Astrocyte (in vitro differentiated cells and primary cell): ENCODE measurements at regions not wholly inside any gene's neighbourhood (a gene's known extent, or its start where the extent isn't known, plus 50 kb on each side); places are given as distances from the start of the nearest gene placed in this dataset.

ENCODE experiments used
- DNase-seq: peaks from one replicate; pipeline ENCODE4 v3.0.0-alpha.2; 2010; ENCODE audit warnings: low read depth
- FAIRE-seq: peaks from 2 replicates; lab custom pipeline; 2011; peaks lifted over from hg19 to GRCh38; lab: Jason Lieb, UNC
- H2AFZ ChIP-seq: 2 replicates; pipeline ENCODE4 v1.6.0; 2012; ENCODE audit warnings: low read depth, low read length, inconsistent platforms
- H3K27ac ChIP-seq: 2 replicates; pipeline ENCODE4 v1.5.1; 2011; ENCODE audit warnings: low read depth, low read length, inconsistent platforms
- H3K27me3 ChIP-seq: 2 replicates; pipeline ENCODE4 v1.6.0; 2011; ENCODE audit warnings: low read length, inconsistent platforms; ENCODE audit not compliant: insufficient read depth
- H3K36me3 ChIP-seq: 2 replicates; pipeline ENCODE4 v1.5.1; 2011; ENCODE audit warnings: low read length, inconsistent platforms; ENCODE audit not compliant: insufficient read depth
- H3K4me1 ChIP-seq: 2 replicates; pipeline ENCODE4 v1.5.1; 2011; ENCODE audit warnings: low read length, inconsistent platforms; ENCODE audit not compliant: insufficient read depth
- H3K4me2 ChIP-seq: 2 replicates; pipeline ENCODE4 v1.6.0; 2012; ENCODE audit warnings: low read length, inconsistent platforms
- H3K4me3 ChIP-seq: 2 replicates; pipeline ENCODE4 v1.5.1; 2011; ENCODE audit warnings: low read depth, mild to moderate bottlenecking, low read length, inconsistent platforms; ENCODE audit not compliant: insufficient read depth
- H3K79me2 ChIP-seq: 2 replicates; pipeline ENCODE4 v1.6.0; 2012; ENCODE audit warnings: mild to moderate bottlenecking, low read length, inconsistent platforms; ENCODE audit not compliant: insufficient read depth
- H3K9ac ChIP-seq: 2 replicates; pipeline ENCODE4 v1.6.0; 2012; ENCODE audit warnings: mild to moderate bottlenecking, low read length, inconsistent platforms
- H3K9me3 ChIP-seq: 2 replicates; pipeline ENCODE4 v1.5.1; 2012; ENCODE audit warnings: low read depth, mild to moderate bottlenecking, low read length, inconsistent platforms; ENCODE audit not compliant: insufficient read depth
- H4K20me1 ChIP-seq: 2 replicates; pipeline ENCODE4 v1.6.0; 2012; ENCODE audit warnings: low read length, inconsistent platforms; ENCODE audit not compliant: insufficient read depth
- H3K27ac Mint-ChIP-seq: one replicate; pipeline ENCODE4 v1.8.0; 2021; ENCODE audit warnings: mild to moderate bottlenecking, mixed read lengths; ENCODE audit not compliant: unreplicated experiment
- H3K27me3 Mint-ChIP-seq: one replicate; pipeline ENCODE4 v1.8.0; 2021; ENCODE audit warnings: low read depth, mixed read lengths; ENCODE audit not compliant: unreplicated experiment
- H3K36me3 Mint-ChIP-seq: one replicate; pipeline ENCODE4 v1.8.0; 2021; ENCODE audit warnings: low read depth, mixed read lengths; ENCODE audit not compliant: unreplicated experiment
- H3K4me1 Mint-ChIP-seq: one replicate; pipeline ENCODE4 v1.8.0; 2021; ENCODE audit warnings: low read depth, mixed read lengths; ENCODE audit not compliant: unreplicated experiment
- H3K4me3 Mint-ChIP-seq: one replicate; pipeline ENCODE4 v1.8.0; 2021; ENCODE audit warnings: mild to moderate bottlenecking, moderate library complexity, mixed read lengths; ENCODE audit not compliant: unreplicated experiment
- H3K9me3 Mint-ChIP-seq: one replicate; pipeline ENCODE4 v1.8.0; 2021; ENCODE audit warnings: mild to moderate bottlenecking, mixed read lengths; ENCODE audit not compliant: unreplicated experiment
- CTCF ChIP-seq: IDR thresholded peaks from 2 replicates; pipeline ENCODE4 v1.5.1; 2011; ENCODE audit warnings: low read depth, mild to moderate bottlenecking, inconsistent platforms, low read length, moderate library complexity; ENCODE audit not compliant: insufficient read depth
- EZH2 ChIP-seq: IDR thresholded peaks from 2 replicates; pipeline ENCODE4 v1.6.1; 2012; ENCODE audit warnings: mild to moderate bottlenecking, low read length, inconsistent platforms; ENCODE audit not compliant: insufficient read depth

- TF ChIP-seq EZH2 (no peak), CTCF (no peak)
- Histone ChIP-seq H3K4me1 (no peaks in the 10 kb centered on the region), H3K4me3 (no peak overlapping the region), H3K9ac (no peak overlapping the region), H3K27me3 (no peaks in the 10 kb centered on the region), H3K9me3 (no peaks in the 10 kb centered on the region), H3K36me3 (no peaks in the 10 kb centered on the region), H3K79me2 (no peaks in the 10 kb centered on the region), H3K4me2 (no peak overlapping the region), H4K20me1 (no peaks in the 10 kb centered on the region), H2AFZ (no peak overlapping the region), H3K27ac (no peak overlapping the region)
- Mint-ChIP-seq H3K9me3 (no peaks in the 10 kb centered on the region), H3K4me1 (peaks cover 2% of the 10 kb centered on the region), H3K27me3 (no peaks in the 10 kb centered on the region), H3K4me3 (no peak overlapping the region), H3K27ac (no peak overlapping the region), H3K36me3 (no peaks in the 10 kb centered on the region)
- no peak for DNase-seq
- no peak for FAIRE-seq
These were observed 163.2 kb upstream of the FAM241A start for GRCh38 chr4:111982089-111982488.

GRCh38 chr4:111984169-111984819 lies 161.0 kb upstream of the FAM241A start:
- Histone ChIP-seq H3K4me1 (no peaks in the 10 kb centered on the region), H3K4me2 (no peak overlapping the region), H3K4me3 (no peak overlapping the region), H4K20me1 (no peaks in the 10 kb centered on the region), H3K9ac (no peak overlapping the region), H2AFZ (no peak overlapping the region), H3K9me3 (no peaks in the 10 kb centered on the region), H3K27ac (no peak overlapping the region), H3K27me3 (no peaks in the 10 kb centered on the region), H3K36me3 (no peaks in the 10 kb centered on the region), H3K79me2 (no peaks in the 10 kb centered on the region)
- H3K4me3 Mint-ChIP-seq: no peak overlapping the region
- FAIRE-seq (no peak), DNase-seq (no peak)
- H3K27me3 Mint-ChIP-seq: no peaks in the 10 kb centered on the region
- H3K9me3 Mint-ChIP-seq: no peaks in the 10 kb centered on the region
- H3K36me3 Mint-ChIP-seq: no peaks in the 10 kb centered on the region
- TF ChIP-seq EZH2: no peak
- no peak for TF ChIP-seq CTCF
- H3K27ac Mint-ChIP-seq: no peak overlapping the region
- peaks cover 2% of the 10 kb centered on the region for H3K4me1 Mint-ChIP-seq

GRCh38 chr4:111985426-111985825 lies 159.8 kb upstream of the FAM241A start:
- no peaks in the 10 kb centered on the region for H3K79me2 ChIP-seq
- Mint-ChIP-seq H3K36me3 (no peaks in the 10 kb centered on the region), H3K4me1 (no peaks in the 10 kb centered on the region), H3K27me3 (no peaks in the 10 kb centered on the region), H3K4me3 (no peak overlapping the region), H3K9me3 (no peaks in the 10 kb centered on the region), H3K27ac (no peak overlapping the region)
- no peaks in the 10 kb centered on the region for H3K27me3 ChIP-seq
- DNase-seq: no peak
- no peaks in the 10 kb centered on the region for H3K4me1 ChIP-seq
- no peak overlapping the region for H3K9ac ChIP-seq
- H4K20me1 ChIP-seq: no peaks in the 10 kb centered on the region
- TF ChIP-seq CTCF (no peak), EZH2 (no peak)
- H3K27ac ChIP-seq: no peak overlapping the region
- H3K4me3 ChIP-seq: no peak overlapping the region
- no peak overlapping the region for H2AFZ ChIP-seq
- no peak overlapping the region for H3K4me2 ChIP-seq
- no peak for FAIRE-seq
- H3K9me3 ChIP-seq: no peaks in the 10 kb centered on the region
- H3K36me3 ChIP-seq: no peaks in the 10 kb centered on the region
